ENCODE measurements at regions not wholly inside any gene's neighbourhood (a gene's known extent, or its start where the extent isn't known, plus 50 kb on each side); places are given as distances from the start of the nearest gene placed in this dataset.

DNA sequence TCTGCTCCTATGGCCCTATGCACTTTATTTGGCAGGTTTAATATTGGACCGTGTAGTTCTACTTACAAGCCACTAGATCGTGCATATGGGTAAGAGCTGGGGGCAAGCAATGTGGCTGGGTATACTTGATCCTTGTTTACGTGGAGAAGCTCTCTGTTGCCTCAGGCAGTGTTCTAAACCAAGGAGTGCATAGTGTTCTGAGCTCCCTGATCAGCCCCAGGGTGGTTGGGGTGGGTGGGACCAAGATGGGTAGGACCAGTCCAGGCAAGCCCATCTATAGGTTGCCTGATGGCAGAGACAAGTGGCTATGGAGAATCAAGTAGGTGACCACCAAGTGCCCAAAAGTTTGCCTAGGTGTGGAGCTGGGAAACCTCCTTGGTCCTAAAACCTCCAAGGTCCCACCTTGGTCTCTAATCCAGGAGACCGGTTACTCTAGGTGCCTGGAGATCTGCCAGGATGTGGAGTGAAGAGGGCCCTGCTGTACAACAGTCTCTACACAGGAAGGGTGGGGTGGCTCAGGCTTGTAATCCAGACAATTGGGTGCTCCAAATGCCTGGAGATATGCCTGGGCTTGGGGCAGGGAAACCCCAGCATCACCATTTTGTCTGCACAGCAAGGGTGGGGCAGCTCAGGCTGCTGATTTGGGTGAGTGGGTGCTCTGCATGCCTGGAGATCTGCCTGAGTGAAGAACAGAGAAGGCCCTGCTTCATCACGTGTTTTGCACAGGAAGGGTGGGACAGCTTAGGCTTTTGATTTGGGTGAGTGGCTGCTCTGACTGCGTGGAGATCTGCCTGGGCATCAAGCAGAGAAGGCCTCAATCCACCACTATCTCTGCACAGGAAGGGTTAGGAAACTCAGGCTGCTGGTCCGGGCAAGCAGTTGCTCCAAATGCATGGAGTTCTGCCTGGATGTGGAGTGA lies 659.8 kb downstream of the TLE4 start:
- TF ChIP-seq, protein P1, sequence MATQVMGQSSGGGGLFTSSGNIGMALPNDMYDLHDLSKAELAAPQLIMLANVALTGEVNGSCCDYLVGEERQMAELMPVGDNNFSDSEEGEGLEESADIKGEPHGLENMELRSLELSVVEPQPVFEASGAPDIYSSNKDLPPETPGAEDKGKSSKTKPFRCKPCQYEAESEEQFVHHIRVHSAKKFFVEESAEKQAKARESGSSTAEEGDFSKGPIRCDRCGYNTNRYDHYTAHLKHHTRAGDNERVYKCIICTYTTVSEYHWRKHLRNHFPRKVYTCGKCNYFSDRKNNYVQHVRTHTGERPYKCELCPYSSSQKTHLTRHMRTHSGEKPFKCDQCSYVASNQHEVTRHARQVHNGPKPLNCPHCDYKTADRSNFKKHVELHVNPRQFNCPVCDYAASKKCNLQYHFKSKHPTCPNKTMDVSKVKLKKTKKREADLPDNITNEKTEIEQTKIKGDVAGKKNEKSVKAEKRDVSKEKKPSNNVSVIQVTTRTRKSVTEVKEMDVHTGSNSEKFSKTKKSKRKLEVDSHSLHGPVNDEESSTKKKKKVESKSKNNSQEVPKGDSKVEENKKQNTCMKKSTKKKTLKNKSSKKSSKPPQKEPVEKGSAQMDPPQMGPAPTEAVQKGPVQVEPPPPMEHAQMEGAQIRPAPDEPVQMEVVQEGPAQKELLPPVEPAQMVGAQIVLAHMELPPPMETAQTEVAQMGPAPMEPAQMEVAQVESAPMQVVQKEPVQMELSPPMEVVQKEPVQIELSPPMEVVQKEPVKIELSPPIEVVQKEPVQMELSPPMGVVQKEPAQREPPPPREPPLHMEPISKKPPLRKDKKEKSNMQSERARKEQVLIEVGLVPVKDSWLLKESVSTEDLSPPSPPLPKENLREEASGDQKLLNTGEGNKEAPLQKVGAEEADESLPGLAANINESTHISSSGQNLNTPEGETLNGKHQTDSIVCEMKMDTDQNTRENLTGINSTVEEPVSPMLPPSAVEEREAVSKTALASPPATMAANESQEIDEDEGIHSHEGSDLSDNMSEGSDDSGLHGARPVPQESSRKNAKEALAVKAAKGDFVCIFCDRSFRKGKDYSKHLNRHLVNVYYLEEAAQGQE (IDR thresholded peaks at IDR 0.05; ENCODE audit: insufficient read depth in 1 of 2, low read depth in 2 of 2, low read length in 2 of 2) = no peak
- TF ChIP-seq POLR2AphosphoS5 (IDR thresholded peaks at IDR 0.05; ENCODE audit: low read depth, low read length) (no peak), TAF1 (IDR thresholded peaks at IDR 0.05; ENCODE audit: borderline replicate concordance, insufficient read depth, low read length) (no peak), SIN3A (IDR thresholded peaks at IDR 0.05; ENCODE audit: borderline replicate concordance, insufficient read depth, low read length) (no peak), FOXP2 (optimal IDR thresholded peaks at IDR 0.05; ENCODE audit: borderline replicate concordance, extremely low read depth, extremely low read length, insufficient read depth) (no peak)
